Spleen (tissue), 7 donors: ENCODE measurements at regions not wholly inside any gene's neighbourhood (a gene's known extent, or its start where the extent isn't known, plus 50 kb on each side); places are given as distances from the start of the nearest gene placed in this dataset.

Experiments used
- CTCF ChIP-seq, 11 experiments: fragments of 200-600 bp in 7 of 11; fragments of 450-650 bp in 4 of 11; sonication (generic) in 4 of 11; IDR thresholded peaks in 8 of 11; conservative IDR thresholded peaks in 3 of 11; 1 replicate in 7 of 11; 2 replicates in 4 of 11; pipeline versions ENCODE4 v1.4.0 to v1.8.0; 2016 to 2021; ENCODE audit warnings: antibody characterized with exemption in 11 of 11, inconsistent platforms in 4 of 11, mild to moderate bottlenecking in 1 of 11
- POLR2A ChIP-seq, 3 donors: fragments of 450-650 bp; IDR thresholded peaks; one replicate each; pipeline ENCODE4 v1.5.1; 2017; ENCODE audit warnings: antibody characterized with exemption in 3 of 3, mild to moderate bottlenecking in 1 of 3
- POLR2AphosphoS5 ChIP-seq, 3 donors: sonication (generic); formaldehyde crosslinking; IDR thresholded peaks; one replicate each; pipeline ENCODE4 v1.5.1; 2017; ENCODE audit warnings: antibody characterized with exemption in 3 of 3
- donor health status: DM: no; HTN: no; CAD: no; lungs with moderate emphysema.
- donor health status: DM: no; HTN: no; CAD: no.
- donor health status: DM: no; HTN: no; CAD: no.

- TF ChIP-seq CTCF (IDR thresholded peaks at IDR 0.05 in 8 of 11, conservative IDR thresholded peaks at IDR 0.05 in 3 of 11) (no peak), POLR2A (IDR thresholded peaks at IDR 0.05) (no peak), POLR2AphosphoS5 (IDR thresholded peaks at IDR 0.05) (no peak)
Measured at GRCh38 chr13:53357582-53357981, 329.0 kb downstream of the OLFM4 start.
